SKM-1 treated with dmso at 0.1 percent for 144 hours (cell line): ENCODE measurements at regions not wholly inside any gene's neighbourhood (a gene's known extent, or its start where the extent isn't known, plus 50 kb on each side); places are given as distances from the start of the nearest gene placed in this dataset.
"Not testable (repeated sequence)": the region's sequence is repeated elsewhere in the genome, so short reads cannot be mapped to it uniquely, and the experiment has no call there.

Experiments used
- DNase-seq: peaks from one replicate; lab custom pipeline; 2025; ENCODE audit not compliant: unreplicated experiment; lab: John Stamatoyannopoulos, UW

GRCh38 chr12:67455236-67455635, 186.1 kb downstream of the CAND1 start:
- no peak for DNase-seq

- no peak for DNase-seq
These were observed 187.3 kb downstream of the CAND1 start for GRCh38 chr12:67456431-67456901.

DNA sequence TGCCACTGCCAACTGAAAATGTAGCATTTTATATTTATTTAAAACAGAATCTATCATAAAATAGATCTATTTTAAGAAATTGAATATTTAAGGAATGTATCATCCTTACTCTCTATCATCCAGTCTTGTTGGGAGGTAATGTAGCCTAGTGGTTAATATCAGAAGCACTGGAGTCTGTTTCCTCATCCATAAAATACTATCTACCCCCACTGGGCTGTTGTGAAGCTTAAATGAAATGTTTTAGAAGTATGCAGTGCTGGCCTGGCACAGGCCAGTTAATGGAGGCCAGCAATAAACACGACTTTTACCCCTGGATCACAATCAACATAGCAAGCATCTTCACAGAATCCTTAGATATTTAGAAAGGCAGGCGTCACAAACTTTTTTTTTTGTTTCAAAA, 188.0 kb downstream of the CAND1 start:
- no peak for DNase-seq

- DNase-seq: peak; percentile 45
These were observed 188.9 kb downstream of the CAND1 start for GRCh38 chr12:67457778-67458665.

- no peak for DNase-seq
These were observed 189.4 kb upstream of the DYRK2 start for GRCh38 chr12:67459173-67459572.

DNA sequence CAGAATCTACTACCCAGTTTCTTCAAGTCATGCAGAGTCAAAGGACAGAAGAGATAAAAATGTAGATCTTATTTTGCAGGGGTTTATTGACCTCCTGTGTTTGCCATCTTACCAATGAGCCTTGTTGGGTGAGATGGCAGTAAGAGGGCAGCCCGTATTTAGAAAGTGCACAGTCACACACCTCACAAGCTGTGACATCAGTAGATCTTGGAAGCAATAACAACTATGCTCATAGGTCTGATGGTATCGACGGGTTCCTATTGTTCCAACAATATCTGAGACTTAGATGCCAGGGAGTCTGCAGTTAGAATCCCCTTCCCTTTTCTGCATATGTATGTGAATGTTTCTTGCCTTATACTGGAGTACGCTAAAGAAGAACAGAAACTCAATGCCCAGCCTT, 189.0 kb upstream of the DYRK2 start:
- no peak for DNase-seq

DNA sequence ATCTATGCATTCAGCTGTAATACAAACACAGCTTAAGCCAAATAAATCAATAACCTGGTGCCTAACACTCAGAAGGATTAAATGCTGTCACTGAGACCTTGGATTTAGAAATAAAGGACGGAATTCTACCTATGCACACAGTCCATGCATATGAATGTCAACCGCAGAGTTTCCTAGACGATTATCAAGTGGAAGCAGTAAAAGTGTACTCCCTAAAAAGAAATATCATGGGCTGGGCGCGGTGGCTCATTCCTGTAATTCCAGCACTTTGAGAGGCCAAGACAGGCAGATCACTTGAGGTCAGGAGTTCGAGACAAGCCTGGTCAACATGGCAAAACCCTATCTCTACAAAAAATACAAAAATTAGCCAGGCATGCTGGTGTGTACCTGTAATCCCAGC, 188.2 kb upstream of the DYRK2 start:
- no peak for DNase-seq

DNA sequence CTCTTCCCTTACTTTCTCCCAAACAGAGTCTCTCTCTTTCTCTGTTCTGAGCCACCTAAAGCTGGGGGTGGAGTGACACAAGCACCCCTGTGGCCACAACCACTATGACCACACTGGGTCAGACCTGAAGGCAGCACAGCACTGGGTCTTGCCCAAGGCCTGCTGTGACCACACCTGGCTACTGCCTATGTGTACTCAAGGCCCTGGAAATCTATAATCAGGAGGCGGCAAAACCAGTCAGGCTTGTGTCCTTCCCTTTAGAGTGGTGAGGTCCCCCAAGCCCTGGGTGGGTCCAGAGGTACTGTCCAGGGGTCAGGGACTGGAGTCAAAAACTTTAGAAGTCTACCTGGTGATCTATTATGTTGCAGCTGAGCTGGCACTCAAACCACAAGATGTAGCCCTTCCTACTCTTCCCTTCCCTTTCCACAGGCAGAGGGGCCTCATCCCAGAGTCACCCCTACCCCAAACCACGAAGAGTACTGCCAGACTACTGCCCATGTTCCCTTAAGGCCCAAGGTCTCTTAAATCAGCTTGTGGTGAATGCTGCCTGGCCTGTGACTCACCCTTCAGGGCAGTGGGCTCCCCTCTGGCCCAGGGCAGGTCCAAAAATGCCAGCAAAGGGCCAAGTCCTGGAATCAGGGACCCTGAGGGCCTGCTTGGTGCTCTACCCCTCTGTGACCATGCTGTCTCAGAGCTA, 179.8 kb upstream of the DYRK2 start:
- DNase-seq: no peak

DNA sequence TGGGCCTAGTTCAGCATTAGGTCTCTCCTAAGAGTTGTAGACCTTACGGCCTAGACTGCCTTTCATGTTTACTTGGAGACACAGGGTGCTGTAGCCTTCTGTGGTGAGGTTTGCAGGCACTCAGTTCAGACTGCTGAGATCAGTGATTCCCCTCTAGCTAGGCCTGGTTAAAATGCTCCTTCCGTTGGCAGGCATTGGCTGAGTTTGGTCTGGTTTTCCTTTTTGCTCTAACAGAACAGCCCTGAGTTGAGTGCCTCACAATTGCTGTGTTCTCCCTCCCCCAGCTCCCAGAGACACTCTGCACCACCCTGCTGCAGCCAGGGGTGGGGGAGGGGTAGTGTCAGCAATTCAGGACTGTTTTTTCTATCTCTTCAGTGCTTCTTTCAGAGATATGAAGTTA, 178.9 kb upstream of the DYRK2 start:
- DNase-seq: no peak

GRCh38 chr12:67471810-67472209, 176.7 kb upstream of the DYRK2 start:
- no peak for DNase-seq

- no peak for DNase-seq
These were observed 176.0 kb upstream of the DYRK2 start for GRCh38 chr12:67472539-67472938.

- DNase-seq: no peak
These were observed 173.5 kb upstream of the DYRK2 start for GRCh38 chr12:67474934-67475620.

GRCh38 chr12:67475725-67476124, 172.8 kb upstream of the DYRK2 start:
- DNase-seq: no peak

GRCh38 chr12:67477681-67478265, 170.8 kb upstream of the DYRK2 start:
- no peak for DNase-seq

DNA sequence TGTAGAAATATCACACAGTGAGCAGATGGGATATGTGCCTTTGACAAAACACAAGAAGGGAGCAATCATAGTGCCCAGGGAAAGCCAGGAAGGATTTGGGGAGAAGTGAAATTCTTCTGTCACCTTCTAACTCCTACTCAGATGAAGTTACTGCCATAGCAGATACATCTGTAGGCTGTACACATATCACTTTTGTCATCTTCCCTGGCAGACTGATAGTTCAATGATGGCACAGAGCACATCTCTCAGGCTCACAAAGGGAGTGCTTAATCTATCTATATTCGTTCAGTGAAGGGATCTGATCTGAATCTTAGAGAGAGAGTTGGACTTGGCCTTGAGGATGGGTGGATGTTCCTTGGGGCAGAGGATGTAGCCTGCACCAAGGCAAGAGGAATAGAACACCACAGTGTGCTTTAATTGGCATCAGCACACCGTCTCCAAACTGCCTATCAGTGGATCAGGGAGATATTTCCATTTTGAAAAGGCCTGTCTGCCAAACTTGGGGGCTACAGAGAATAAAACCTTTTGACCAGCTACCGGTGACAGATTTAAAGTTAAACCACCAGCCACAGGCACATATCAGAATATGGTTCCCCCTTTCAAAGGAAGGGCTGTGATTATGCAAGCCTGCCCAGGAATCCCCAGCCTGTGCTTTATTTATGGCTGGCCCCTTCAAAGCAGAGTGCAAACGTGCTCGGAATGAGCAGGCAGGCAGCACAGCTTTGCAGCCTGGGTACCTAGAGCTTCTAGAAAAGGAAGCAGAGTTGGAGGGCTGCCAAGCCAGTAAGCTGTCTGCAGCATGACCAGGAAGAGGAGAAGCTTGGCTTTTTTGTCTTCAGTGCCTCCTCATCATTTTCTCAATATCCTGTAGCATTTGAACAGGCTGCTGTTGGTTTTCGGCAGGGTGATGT, 165.5 kb upstream of the DYRK2 start:
- DNase-seq: peak; percentile 66

GRCh38 chr12:67483871-67484554, 164.5 kb upstream of the DYRK2 start:
- DNase-seq: peak; percentile 1

DNA sequence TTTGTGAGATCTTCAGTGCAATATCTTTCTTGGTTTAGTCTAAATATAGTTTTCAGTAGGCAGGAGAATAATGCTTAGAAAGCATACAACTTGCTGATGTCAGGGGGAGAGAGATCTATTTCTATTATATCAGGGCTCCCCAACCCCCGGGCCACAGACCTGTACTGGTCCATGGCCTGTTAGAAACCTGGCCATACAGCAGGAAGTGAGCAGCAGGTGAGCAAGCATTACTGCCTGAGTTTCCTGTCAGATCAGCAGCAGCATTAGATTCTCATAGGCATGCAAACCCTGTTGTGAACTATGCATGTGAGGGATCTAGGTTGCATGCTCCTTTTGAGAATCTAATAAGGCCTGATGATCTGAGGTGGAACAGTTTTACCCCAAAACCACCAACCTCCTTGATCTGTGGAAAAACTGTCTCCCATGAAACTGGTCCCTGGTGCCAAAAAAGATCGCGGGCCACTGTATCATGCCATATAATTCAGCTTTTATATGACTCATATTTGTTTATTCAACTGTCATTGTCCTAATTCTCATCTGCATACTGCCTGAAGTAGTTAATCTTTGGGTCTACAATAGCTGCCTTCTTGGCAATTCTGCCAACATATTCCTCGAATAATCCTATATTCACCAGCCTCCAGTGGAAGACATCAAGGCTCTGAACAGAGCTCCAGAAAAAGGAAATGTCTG, 163.6 kb upstream of the DYRK2 start:
- no peak for DNase-seq

GRCh38 chr12:67486671-67487070, 161.9 kb upstream of the DYRK2 start:
- no peak for DNase-seq

- not testable (repeated sequence) for DNase-seq
These were observed 160.2 kb upstream of the DYRK2 start for GRCh38 chr12:67488349-67488748.
